Activated T-cell treated with anti-CD3 and anti-CD28 coated beads for 1 hour (primary cell): ENCODE measurements at regions not wholly inside any gene's neighbourhood (a gene's known extent, or its start where the extent isn't known, plus 50 kb on each side); places are given as distances from the start of the nearest gene placed in this dataset.

Source experiments
- DNase-seq: peaks from one replicate; pipeline ENCODE4 v3.0.0-alpha.2; 2020; ENCODE audit warnings: low read depth

GRCh38 chr5:165981671-165982070 is 2309.8 kb upstream of the WWC1 start:
- DNase-seq: no peak

- DNase-seq: no peak
These were observed 2295.1 kb upstream of the WWC1 start for GRCh38 chr5:165996201-165996875.

GRCh38 chr5:165999693-166000320 is 2291.6 kb upstream of the WWC1 start:
- DNase-seq: no peak

GRCh38 chr5:166004006-166004405 is 2287.4 kb upstream of the WWC1 start:
- DNase-seq: no peak

- no peak for DNase-seq
These were observed 2278.0 kb upstream of the WWC1 start for GRCh38 chr5:166013415-166013814.

GRCh38 chr5:166014256-166014655 is 2277.2 kb upstream of the WWC1 start:
- DNase-seq: no peak

- DNase-seq: no peak
These were observed 2272.7 kb upstream of the WWC1 start for GRCh38 chr5:166018716-166019115.

- no peak for DNase-seq
These were observed 2269.4 kb upstream of the WWC1 start for GRCh38 chr5:166022065-166022464.

GRCh38 chr5:166024970-166025369 is 2266.5 kb upstream of the WWC1 start:
- DNase-seq: no peak

- no peak for DNase-seq
These were observed 2263.9 kb upstream of the WWC1 start for GRCh38 chr5:166027582-166027981.

- DNase-seq: no peak
These were observed 2259.5 kb upstream of the WWC1 start for GRCh38 chr5:166031926-166032325.

GRCh38 chr5:166032601-166033000 is 2258.8 kb upstream of the WWC1 start:
- DNase-seq: no peak

GRCh38 chr5:166045961-166046360 is 2245.5 kb upstream of the WWC1 start:
- no peak for DNase-seq

- no peak for DNase-seq
These were observed 2244.5 kb upstream of the WWC1 start for GRCh38 chr5:166046956-166047355.

- no peak for DNase-seq
These were observed 2240.9 kb upstream of the WWC1 start for GRCh38 chr5:166050531-166050930.

GRCh38 chr5:166058660-166059059 is 2232.8 kb upstream of the WWC1 start:
- DNase-seq: no peak

GRCh38 chr5:166062094-166062493 is 2229.4 kb upstream of the WWC1 start:
- DNase-seq: no peak

GRCh38 chr5:166062719-166063118 is 2228.7 kb upstream of the WWC1 start:
- DNase-seq: no peak

GRCh38 chr5:166063261-166063660 is 2228.2 kb upstream of the WWC1 start:
- DNase-seq: no peak

GRCh38 chr5:166068547-166069335 is 2222.7 kb upstream of the WWC1 start:
- DNase-seq: no peak

- DNase-seq: no peak
These were observed 2217.4 kb upstream of the WWC1 start for GRCh38 chr5:166073901-166074581.
